GM13976 (cell line): ENCODE measurements at regions not wholly inside any gene's neighbourhood (a gene's known extent, or its start where the extent isn't known, plus 50 kb on each side); places are given as distances from the start of the nearest gene placed in this dataset.
"Not testable (repeated sequence)": the region's sequence is repeated elsewhere in the genome, so short reads cannot be mapped to it uniquely, and the experiment has no call there.

Experiments used
- DNase-seq: peaks from one replicate; pipeline ENCODE4 v3.0.0; 2012; ENCODE audit warnings: low spot score
- in situ Hi-C: fragments of 300-500 bp; cut with MboI; formaldehyde crosslinking; loops from one replicate; pipeline ENCODE4 v1.12.0; 2022; ENCODE audit warnings: low sequenced_read_pairs, mixed read lengths, inconsistent platforms; ENCODE audit not compliant: unreplicated experiment
- TF ChIP-seq, protein P1 (sequence below): IDR thresholded peaks from 2 replicates; pipeline ENCODE4 v1.5.1; 2012; ENCODE audit warnings: borderline replicate concordance, mild to moderate bottlenecking; ENCODE audit not compliant: insufficient read depth; ENCODE audit errors: extremely low read depth, missing control alignments, control extremely low read depth

DNA sequence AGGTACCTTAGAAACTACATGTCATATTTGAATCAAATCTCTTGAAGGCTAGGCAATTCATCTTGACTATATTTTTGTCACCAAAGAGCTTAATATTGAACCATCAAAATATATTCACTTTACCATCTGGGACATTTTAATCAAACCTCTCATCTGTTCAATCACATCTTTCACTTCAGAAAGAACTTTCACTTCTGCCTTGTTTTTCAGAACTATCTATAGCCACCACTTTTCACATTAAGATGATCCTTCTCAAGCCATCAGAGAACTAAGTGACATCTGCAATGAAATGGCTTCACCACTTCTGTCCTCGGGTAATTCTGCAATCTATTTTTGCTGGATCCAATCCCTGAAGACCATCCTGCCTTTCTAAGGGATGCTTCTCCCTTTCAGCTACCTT lies 57.8 kb downstream of the OR2B2 start:
- TF ChIP-seq, protein P1, sequence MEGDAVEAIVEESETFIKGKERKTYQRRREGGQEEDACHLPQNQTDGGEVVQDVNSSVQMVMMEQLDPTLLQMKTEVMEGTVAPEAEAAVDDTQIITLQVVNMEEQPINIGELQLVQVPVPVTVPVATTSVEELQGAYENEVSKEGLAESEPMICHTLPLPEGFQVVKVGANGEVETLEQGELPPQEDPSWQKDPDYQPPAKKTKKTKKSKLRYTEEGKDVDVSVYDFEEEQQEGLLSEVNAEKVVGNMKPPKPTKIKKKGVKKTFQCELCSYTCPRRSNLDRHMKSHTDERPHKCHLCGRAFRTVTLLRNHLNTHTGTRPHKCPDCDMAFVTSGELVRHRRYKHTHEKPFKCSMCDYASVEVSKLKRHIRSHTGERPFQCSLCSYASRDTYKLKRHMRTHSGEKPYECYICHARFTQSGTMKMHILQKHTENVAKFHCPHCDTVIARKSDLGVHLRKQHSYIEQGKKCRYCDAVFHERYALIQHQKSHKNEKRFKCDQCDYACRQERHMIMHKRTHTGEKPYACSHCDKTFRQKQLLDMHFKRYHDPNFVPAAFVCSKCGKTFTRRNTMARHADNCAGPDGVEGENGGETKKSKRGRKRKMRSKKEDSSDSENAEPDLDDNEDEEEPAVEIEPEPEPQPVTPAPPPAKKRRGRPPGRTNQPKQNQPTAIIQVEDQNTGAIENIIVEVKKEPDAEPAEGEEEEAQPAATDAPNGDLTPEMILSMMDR = no peak
- in situ Hi-C loops = no loop called here
- DNase-seq = no peak

DNA sequence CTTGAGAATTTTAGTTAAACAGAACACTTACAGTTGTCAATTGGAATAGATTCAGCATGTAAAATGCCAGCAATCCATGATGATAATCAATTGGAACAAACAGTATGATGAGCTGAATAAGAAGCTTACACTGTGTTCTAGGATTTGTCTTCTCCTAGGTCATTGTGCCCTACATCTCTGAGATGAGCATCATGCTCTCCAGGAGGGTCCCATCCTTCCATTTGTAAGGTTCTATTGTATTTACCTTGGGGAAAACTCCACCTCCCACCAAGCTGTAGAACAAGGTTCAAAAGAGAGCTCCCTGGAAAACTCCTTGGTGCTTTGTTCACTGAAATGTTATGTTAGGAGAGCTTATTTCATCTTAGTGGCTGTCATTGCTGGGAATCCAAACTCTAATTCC lies 60.8 kb downstream of the OR2B2 start:
- TF ChIP-seq, protein P1 = no peak
- in situ Hi-C loops = no loop called here
- no peak for DNase-seq

- DNase-seq, in situ Hi-C loops: not testable (repeated sequence)
Observed at GRCh38 chr6:27849001-27849400, 63.2 kb downstream of the OR2B2 start.

DNA sequence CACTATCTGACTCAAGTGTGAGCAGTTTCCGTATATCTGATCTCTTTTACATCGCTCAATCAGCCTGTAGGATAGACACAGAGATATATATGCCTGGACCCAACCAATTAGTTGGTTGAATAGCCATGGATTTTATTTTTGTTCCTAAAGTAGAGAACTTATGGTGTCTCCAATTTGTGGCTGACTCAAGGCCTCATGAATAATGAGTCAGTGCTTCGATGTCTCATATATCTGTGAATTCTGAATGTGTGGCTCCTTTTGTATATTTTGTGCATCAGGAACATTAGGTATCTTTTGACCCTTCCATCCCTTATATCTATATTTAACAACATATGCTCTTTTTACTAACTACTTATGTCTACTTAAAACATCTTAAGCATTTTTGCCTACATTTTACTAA lies 64.5 kb downstream of the OR2B2 start:
- DNase-seq = no peak
- in situ Hi-C loops = no loop called here
- TF ChIP-seq, protein P1 = no peak

GRCh38 chr6:27840572-27840971 lies 71.6 kb downstream of the OR2B2 start:
- no peak for DNase-seq
- TF ChIP-seq, protein P1 = no peak
- in situ Hi-C loops = no loop called here

- TF ChIP-seq, protein P1 = no peak
- no peak for DNase-seq
- in situ Hi-C loops = loop anchor here (10.0 kb wide), 1 partner anchor 1805 kb away; a partner anchor contains a TSS
Observed at GRCh38 chr6:27839626-27840475, 72.3 kb downstream of the OR2B2 start.

DNA sequence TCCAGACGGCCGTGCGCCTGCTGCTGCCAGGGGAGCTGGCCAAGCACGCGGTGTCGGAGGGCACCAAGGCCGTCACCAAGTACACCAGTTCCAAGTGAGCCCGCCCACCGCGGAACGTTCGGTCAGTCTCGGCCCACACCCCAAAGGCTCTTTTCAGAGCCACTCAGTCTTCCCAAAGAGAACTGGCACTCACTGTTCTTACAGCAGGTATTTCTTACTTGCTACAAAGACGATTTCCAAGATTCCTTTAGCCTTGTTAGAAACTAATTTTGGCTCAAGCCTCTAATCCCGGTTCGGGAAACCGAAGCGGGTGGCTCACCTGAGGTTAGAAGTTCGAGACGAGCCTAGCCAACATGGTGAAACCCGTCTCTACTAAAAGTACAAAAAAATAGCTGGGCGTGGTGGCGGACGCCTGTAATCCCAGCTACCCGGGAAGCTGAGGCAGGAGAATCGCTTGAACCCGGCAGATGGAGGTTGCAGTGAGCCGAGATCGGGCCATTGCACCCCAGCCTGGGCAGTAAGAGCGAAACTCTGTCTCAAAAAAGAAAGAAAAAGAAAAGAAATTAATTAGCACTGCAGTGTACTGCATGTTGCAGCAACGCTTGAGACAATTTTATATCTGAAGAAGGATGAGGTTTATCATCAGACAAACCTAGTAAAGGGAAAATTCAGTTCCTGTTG lies 73.1 kb downstream of the OR2B2 start:
- DNase-seq = no peak
- in situ Hi-C loops = loop anchor here (10.0 kb wide), 1 partner anchor 1804 kb away; a partner anchor contains a TSS
- TF ChIP-seq, protein P1 = no peak
